ENCODE measurements at regions not wholly inside any gene's neighbourhood (a gene's known extent, or its start where the extent isn't known, plus 50 kb on each side); places are given as distances from the start of the nearest gene placed in this dataset.

GRCh38 chr3:110253794-110254193, 817.8 kb upstream of the NECTIN3 start:
- TF ChIP-seq, protein P1, sequence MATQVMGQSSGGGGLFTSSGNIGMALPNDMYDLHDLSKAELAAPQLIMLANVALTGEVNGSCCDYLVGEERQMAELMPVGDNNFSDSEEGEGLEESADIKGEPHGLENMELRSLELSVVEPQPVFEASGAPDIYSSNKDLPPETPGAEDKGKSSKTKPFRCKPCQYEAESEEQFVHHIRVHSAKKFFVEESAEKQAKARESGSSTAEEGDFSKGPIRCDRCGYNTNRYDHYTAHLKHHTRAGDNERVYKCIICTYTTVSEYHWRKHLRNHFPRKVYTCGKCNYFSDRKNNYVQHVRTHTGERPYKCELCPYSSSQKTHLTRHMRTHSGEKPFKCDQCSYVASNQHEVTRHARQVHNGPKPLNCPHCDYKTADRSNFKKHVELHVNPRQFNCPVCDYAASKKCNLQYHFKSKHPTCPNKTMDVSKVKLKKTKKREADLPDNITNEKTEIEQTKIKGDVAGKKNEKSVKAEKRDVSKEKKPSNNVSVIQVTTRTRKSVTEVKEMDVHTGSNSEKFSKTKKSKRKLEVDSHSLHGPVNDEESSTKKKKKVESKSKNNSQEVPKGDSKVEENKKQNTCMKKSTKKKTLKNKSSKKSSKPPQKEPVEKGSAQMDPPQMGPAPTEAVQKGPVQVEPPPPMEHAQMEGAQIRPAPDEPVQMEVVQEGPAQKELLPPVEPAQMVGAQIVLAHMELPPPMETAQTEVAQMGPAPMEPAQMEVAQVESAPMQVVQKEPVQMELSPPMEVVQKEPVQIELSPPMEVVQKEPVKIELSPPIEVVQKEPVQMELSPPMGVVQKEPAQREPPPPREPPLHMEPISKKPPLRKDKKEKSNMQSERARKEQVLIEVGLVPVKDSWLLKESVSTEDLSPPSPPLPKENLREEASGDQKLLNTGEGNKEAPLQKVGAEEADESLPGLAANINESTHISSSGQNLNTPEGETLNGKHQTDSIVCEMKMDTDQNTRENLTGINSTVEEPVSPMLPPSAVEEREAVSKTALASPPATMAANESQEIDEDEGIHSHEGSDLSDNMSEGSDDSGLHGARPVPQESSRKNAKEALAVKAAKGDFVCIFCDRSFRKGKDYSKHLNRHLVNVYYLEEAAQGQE (IDR thresholded peaks at IDR 0.05; ENCODE audit: borderline replicate concordance): no peak
- TF ChIP-seq, protein P2, sequence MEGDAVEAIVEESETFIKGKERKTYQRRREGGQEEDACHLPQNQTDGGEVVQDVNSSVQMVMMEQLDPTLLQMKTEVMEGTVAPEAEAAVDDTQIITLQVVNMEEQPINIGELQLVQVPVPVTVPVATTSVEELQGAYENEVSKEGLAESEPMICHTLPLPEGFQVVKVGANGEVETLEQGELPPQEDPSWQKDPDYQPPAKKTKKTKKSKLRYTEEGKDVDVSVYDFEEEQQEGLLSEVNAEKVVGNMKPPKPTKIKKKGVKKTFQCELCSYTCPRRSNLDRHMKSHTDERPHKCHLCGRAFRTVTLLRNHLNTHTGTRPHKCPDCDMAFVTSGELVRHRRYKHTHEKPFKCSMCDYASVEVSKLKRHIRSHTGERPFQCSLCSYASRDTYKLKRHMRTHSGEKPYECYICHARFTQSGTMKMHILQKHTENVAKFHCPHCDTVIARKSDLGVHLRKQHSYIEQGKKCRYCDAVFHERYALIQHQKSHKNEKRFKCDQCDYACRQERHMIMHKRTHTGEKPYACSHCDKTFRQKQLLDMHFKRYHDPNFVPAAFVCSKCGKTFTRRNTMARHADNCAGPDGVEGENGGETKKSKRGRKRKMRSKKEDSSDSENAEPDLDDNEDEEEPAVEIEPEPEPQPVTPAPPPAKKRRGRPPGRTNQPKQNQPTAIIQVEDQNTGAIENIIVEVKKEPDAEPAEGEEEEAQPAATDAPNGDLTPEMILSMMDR (IDR thresholded peaks at IDR 0.05; ENCODE audit: poor library complexity, severe bottlenecking): no peak
